Liver (tissue), 8 donors: ENCODE measurements at regions not wholly inside any gene's neighbourhood (a gene's known extent, or its start where the extent isn't known, plus 50 kb on each side); places are given as distances from the start of the nearest gene placed in this dataset.

Experiments used
- DNase-seq: peaks from one replicate; pipeline ENCODE4 v3.0.0-alpha.2; 2017; ENCODE audit warnings: low spot score
- H3K27ac ChIP-seq, 2 donors: one replicate each; pipeline ENCODE4 v1.7.0; 2013; ENCODE audit warnings: inconsistent platforms in 2 of 2, low read length in 2 of 2, control low read depth in 1 of 2, low read depth in 1 of 2, mild to moderate bottlenecking in 1 of 2
- H3K27me3 ChIP-seq, 4 donors: one replicate each; pipeline versions ENCODE4 v1.6.1 to v1.7.0; 2013; ENCODE audit warnings: low read length in 3 of 4, inconsistent platforms in 1 of 4, mild to moderate bottlenecking in 1 of 4, moderate library complexity in 1 of 4; ENCODE audit not compliant: control insufficient read depth in 4 of 4, insufficient read depth in 4 of 4
- H3K36me3 ChIP-seq, 4 donors: one replicate each; pipeline versions ENCODE4 v1.6.1 to v1.7.0; 2013; ENCODE audit warnings: low read length in 3 of 4, mild to moderate bottlenecking in 3 of 4, low read depth in 1 of 4, moderate library complexity in 1 of 4; ENCODE audit not compliant: control insufficient read depth in 4 of 4, insufficient read depth in 3 of 4
- H3K4me1 ChIP-seq, 4 donors: one replicate each; pipeline versions ENCODE4 v1.6.1 to v1.7.0; 2013; ENCODE audit warnings: low read length in 3 of 4, mild to moderate bottlenecking in 3 of 4, moderate library complexity in 1 of 4; ENCODE audit not compliant: control insufficient read depth in 4 of 4, insufficient read depth in 4 of 4
- H3K4me3 ChIP-seq, 3 donors: one replicate each; pipeline versions ENCODE4 v1.6.1 to v1.7.0; 2013; ENCODE audit warnings: low read length in 3 of 3, control low read depth in 1 of 3, low read depth in 1 of 3, mild to moderate bottlenecking in 1 of 3
- H3K9ac ChIP-seq, 2 donors: one replicate each; pipeline ENCODE4 v1.7.0; 2013; ENCODE audit warnings: low read length in 2 of 2, mild to moderate bottlenecking in 2 of 2, moderate library complexity in 2 of 2, control low read depth in 1 of 2, low read depth in 1 of 2
- H3K9me3 ChIP-seq, 4 donors: one replicate each; pipeline versions ENCODE4 v1.6.1 to v1.7.0; 2013; ENCODE audit warnings: low read length in 3 of 4; ENCODE audit not compliant: control insufficient read depth in 4 of 4
- FOXA1 ChIP-seq: IDR thresholded peaks from 2 replicates; pipeline ENCODE4 v1.6.1; 2016; ENCODE audit warnings: antibody characterized with exemption
- FOXA2 ChIP-seq: IDR thresholded peaks from 2 replicates; pipeline ENCODE4 v1.6.1; 2016; ENCODE audit warnings: antibody characterized with exemption
- HNF4A ChIP-seq, 2 donors: conservative IDR thresholded peaks; 2 replicates each; pipeline ENCODE4 v1.6.1; 2016; ENCODE audit warnings: antibody characterized with exemption in 2 of 2, mild to moderate bottlenecking in 2 of 2
- HNF4G ChIP-seq: IDR thresholded peaks from 2 replicates; pipeline ENCODE4 v1.6.1; 2016; ENCODE audit warnings: antibody characterized with exemption
- JUND ChIP-seq, 2 donors: IDR thresholded peaks; 2 replicates each; pipeline ENCODE4 v1.6.1; 2016; ENCODE audit warnings: antibody characterized with exemption in 2 of 2
- MAX ChIP-seq: IDR thresholded peaks from 2 replicates; pipeline ENCODE4 v1.6.1; 2016; ENCODE audit warnings: antibody characterized with exemption
- NR2F2 ChIP-seq: IDR thresholded peaks from 2 replicates; pipeline ENCODE4 v1.6.1; 2016; ENCODE audit warnings: antibody characterized with exemption
- RAD21 ChIP-seq, 2 donors: IDR thresholded peaks; 2 replicates each; pipeline ENCODE4 v1.6.1; 2016; ENCODE audit warnings: antibody characterized with exemption in 2 of 2, mild to moderate bottlenecking in 2 of 2
- SP1 ChIP-seq: IDR thresholded peaks from 2 replicates; pipeline ENCODE4 v1.6.1; 2018; ENCODE audit warnings: antibody characterized with exemption, mild to moderate bottlenecking
- TAF1 ChIP-seq: conservative IDR thresholded peaks from 2 replicates; pipeline ENCODE4 v1.6.1; 2016; ENCODE audit warnings: antibody characterized with exemption, mild to moderate bottlenecking
- YY1 ChIP-seq: IDR thresholded peaks from 2 replicates; pipeline ENCODE4 v1.6.1; 2016; ENCODE audit warnings: antibody characterized with exemption, mild to moderate bottlenecking
- ZBTB33 ChIP-seq: IDR thresholded peaks from 2 replicates; pipeline ENCODE4 v1.6.1; 2016; ENCODE audit warnings: antibody characterized with exemption
- WGBS: extraction: QIAGEN DNeasy Blood & Tissue Kit; methylation state at CpG from one replicate; pipeline ENCODE4 v1.1.7; 2013; 5-methylcytosine and 5-hydroxymethylcytosine counted together
- TF ChIP-seq, protein P1 (sequence below): fragments of 150-350 bp; IDR thresholded peaks from 2 replicates; pipeline ENCODE4 v1.5.1; 2017; ENCODE audit warnings: improper control_type of control experiment, low read depth, low read length; ENCODE audit not compliant: missing input control
- TF ChIP-seq, protein P2 (sequence below): IDR thresholded peaks from 2 replicates; pipeline ENCODE4 v1.6.1; 2016; ENCODE audit warnings: antibody characterized with exemption, mild to moderate bottlenecking
- TF ChIP-seq, protein P3 (sequence below): IDR thresholded peaks from 2 replicates; pipeline ENCODE4 v1.6.1; 2016; ENCODE audit warnings: antibody characterized with exemption
- donor health status: healthy.
- donor health status: healthy.
- donor health status: healthy.
- donor health status: healthy.
- donor health status: healthy.

- no peak for TF ChIP-seq YY1
- TF ChIP-seq, protein P1, sequence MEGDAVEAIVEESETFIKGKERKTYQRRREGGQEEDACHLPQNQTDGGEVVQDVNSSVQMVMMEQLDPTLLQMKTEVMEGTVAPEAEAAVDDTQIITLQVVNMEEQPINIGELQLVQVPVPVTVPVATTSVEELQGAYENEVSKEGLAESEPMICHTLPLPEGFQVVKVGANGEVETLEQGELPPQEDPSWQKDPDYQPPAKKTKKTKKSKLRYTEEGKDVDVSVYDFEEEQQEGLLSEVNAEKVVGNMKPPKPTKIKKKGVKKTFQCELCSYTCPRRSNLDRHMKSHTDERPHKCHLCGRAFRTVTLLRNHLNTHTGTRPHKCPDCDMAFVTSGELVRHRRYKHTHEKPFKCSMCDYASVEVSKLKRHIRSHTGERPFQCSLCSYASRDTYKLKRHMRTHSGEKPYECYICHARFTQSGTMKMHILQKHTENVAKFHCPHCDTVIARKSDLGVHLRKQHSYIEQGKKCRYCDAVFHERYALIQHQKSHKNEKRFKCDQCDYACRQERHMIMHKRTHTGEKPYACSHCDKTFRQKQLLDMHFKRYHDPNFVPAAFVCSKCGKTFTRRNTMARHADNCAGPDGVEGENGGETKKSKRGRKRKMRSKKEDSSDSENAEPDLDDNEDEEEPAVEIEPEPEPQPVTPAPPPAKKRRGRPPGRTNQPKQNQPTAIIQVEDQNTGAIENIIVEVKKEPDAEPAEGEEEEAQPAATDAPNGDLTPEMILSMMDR, result no peak
- no peak for TF ChIP-seq HNF4G
- TF ChIP-seq NR2F2, result no peak
- no peak for TF ChIP-seq TAF1
- TF ChIP-seq RAD21 (IDR thresholded peaks at IDR 0.05), result no peak
- TF ChIP-seq HNF4A (conservative IDR thresholded peaks at IDR 0.05), result no peak
- TF ChIP-seq JUND (IDR thresholded peaks at IDR 0.05), result no peak
- TF ChIP-seq MAX, result no peak
- Histone ChIP-seq H3K27me3 (no peaks in the 10 kb centered on the region), H3K4me3 (no peak overlapping the region), H3K9me3 (no peaks in the 10 kb centered on the region), H3K4me1 (peaks cover 0 to 4% (median under 1%) of the 10 kb centered on the region in 4 donors), H3K36me3 (no peaks in the 10 kb centered on the region), H3K9ac (no peak overlapping the region), H3K27ac (no peak overlapping the region)
- DNase-seq, result no peak
- 89% methylated on average over 6 of the region's 6 CpGs for WGBS
These were observed 582.9 kb downstream of the INSC start for GRCh38 chr11:15697437-15698236.

DNA sequence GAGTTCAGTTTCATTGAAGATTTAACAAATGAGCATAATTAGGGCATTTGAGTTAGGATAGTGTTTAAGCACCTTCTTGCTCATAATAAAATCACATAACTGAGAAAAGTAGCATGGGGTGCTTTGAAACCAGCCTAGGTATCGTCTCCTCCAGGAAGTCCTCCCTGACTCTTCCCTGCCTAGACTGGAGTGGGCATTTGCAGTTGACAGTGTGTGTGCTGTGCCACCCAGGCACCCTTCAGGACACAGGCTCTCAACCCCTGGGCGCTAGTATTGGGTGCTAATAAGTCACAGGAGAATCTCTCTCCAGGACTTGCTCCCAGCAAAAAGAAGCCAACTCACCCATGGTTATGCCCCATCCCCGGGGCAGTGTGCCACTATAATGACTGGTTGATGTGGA lies 584.1 kb downstream of the INSC start:
- Histone ChIP-seq H3K4me1 (peaks cover 0 to 6% (median 2%) of the 10 kb centered on the region in 4 donors), H3K27ac (no peak overlapping the region), H3K27me3 (no peaks in the 10 kb centered on the region), H3K9me3 (no peaks in the 10 kb centered on the region), H3K9ac (no peak overlapping the region), H3K36me3 (no peaks in the 10 kb centered on the region), H3K4me3 (no peak overlapping the region)
- 90% methylated on average over 3 of the region's 3 CpGs for WGBS
- no peak for TF ChIP-seq JUND (IDR thresholded peaks at IDR 0.05)
- TF ChIP-seq ZBTB33, result no peak
- TF ChIP-seq, protein P2, sequence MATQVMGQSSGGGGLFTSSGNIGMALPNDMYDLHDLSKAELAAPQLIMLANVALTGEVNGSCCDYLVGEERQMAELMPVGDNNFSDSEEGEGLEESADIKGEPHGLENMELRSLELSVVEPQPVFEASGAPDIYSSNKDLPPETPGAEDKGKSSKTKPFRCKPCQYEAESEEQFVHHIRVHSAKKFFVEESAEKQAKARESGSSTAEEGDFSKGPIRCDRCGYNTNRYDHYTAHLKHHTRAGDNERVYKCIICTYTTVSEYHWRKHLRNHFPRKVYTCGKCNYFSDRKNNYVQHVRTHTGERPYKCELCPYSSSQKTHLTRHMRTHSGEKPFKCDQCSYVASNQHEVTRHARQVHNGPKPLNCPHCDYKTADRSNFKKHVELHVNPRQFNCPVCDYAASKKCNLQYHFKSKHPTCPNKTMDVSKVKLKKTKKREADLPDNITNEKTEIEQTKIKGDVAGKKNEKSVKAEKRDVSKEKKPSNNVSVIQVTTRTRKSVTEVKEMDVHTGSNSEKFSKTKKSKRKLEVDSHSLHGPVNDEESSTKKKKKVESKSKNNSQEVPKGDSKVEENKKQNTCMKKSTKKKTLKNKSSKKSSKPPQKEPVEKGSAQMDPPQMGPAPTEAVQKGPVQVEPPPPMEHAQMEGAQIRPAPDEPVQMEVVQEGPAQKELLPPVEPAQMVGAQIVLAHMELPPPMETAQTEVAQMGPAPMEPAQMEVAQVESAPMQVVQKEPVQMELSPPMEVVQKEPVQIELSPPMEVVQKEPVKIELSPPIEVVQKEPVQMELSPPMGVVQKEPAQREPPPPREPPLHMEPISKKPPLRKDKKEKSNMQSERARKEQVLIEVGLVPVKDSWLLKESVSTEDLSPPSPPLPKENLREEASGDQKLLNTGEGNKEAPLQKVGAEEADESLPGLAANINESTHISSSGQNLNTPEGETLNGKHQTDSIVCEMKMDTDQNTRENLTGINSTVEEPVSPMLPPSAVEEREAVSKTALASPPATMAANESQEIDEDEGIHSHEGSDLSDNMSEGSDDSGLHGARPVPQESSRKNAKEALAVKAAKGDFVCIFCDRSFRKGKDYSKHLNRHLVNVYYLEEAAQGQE, result no peak
- TF ChIP-seq, protein P3, sequence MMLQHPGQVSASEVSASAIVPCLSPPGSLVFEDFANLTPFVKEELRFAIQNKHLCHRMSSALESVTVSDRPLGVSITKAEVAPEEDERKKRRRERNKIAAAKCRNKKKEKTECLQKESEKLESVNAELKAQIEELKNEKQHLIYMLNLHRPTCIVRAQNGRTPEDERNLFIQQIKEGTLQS, result no peak
- no peak for TF ChIP-seq YY1
- TF ChIP-seq HNF4A (conservative IDR thresholded peaks at IDR 0.05), result no peak
- TF ChIP-seq, protein P1, result no peak
- TF ChIP-seq FOXA1, result no peak
- no peak for TF ChIP-seq FOXA2
- TF ChIP-seq TAF1, result no peak
- TF ChIP-seq SP1, result no peak
- TF ChIP-seq HNF4G, result no peak
- TF ChIP-seq MAX, result no peak
- DNase-seq, result no peak
